ENCODE measurements at regions not wholly inside any gene's neighbourhood (a gene's known extent, or its start where the extent isn't known, plus 50 kb on each side); places are given as distances from the start of the nearest gene placed in this dataset.

- DNase-seq (ENCODE audit: extremely low read depth, insufficient read length), result no peak
- H3K36me3 ChIP-seq (ENCODE audit: control insufficient read depth, insufficient read depth, low read length), result no peaks in the 10 kb centered on the region
- no peaks in the 10 kb centered on the region for H3K27me3 ChIP-seq (replicated peaks; ENCODE audit: control insufficient read depth, insufficient read depth, low read length)
- H3K4me3 ChIP-seq (replicated peaks; ENCODE audit: low read depth, low read length), result no peak overlapping the region
- TF ChIP-seq CTCF (IDR thresholded peaks at IDR 0.05; ENCODE audit: insufficient read depth, low read length, poor library complexity, severe bottlenecking), result no peak
Measured at GRCh38 chr16:8505327-8505991, 84.9 kb downstream of the TMEM114 start.

- no peak overlapping the region for H3K4me3 ChIP-seq (replicated peaks; ENCODE audit: low read depth, low read length)
- TF ChIP-seq CTCF (IDR thresholded peaks at IDR 0.05; ENCODE audit: insufficient read depth, low read length, poor library complexity, severe bottlenecking), result no peak
- H3K36me3 ChIP-seq (ENCODE audit: control insufficient read depth, insufficient read depth, low read length), result no peaks in the 10 kb centered on the region
- no peak for DNase-seq (ENCODE audit: extremely low read depth, insufficient read length)
- no peaks in the 10 kb centered on the region for H3K27me3 ChIP-seq (replicated peaks; ENCODE audit: control insufficient read depth, insufficient read depth, low read length)
Measured at GRCh38 chr16:8502446-8502845, 87.9 kb downstream of the TMEM114 start.

GRCh38 chr16:8500351-8500750 lies 90.0 kb downstream of the TMEM114 start:
- DNase-seq (ENCODE audit: extremely low read depth, insufficient read length), result no peak
- TF ChIP-seq CTCF (IDR thresholded peaks at IDR 0.05; ENCODE audit: insufficient read depth, low read length, poor library complexity, severe bottlenecking), result no peak
- H3K27me3 ChIP-seq (replicated peaks; ENCODE audit: control insufficient read depth, insufficient read depth, low read length), result no peaks in the 10 kb centered on the region
- H3K4me3 ChIP-seq (replicated peaks; ENCODE audit: low read depth, low read length), result no peak overlapping the region
- H3K36me3 ChIP-seq (ENCODE audit: control insufficient read depth, insufficient read depth, low read length), result no peaks in the 10 kb centered on the region

GRCh38 chr16:8496364-8496763 lies 93.9 kb downstream of the TMEM114 start:
- Histone ChIP-seq H3K27me3 (replicated peaks; ENCODE audit: control insufficient read depth, insufficient read depth, low read length) (no peaks in the 10 kb centered on the region), H3K36me3 (ENCODE audit: control insufficient read depth, insufficient read depth, low read length) (no peaks in the 10 kb centered on the region)
- no peak for DNase-seq (ENCODE audit: extremely low read depth, insufficient read length)

GRCh38 chr16:8493972-8494371 lies 96.3 kb downstream of the TMEM114 start:
- H3K36me3 ChIP-seq (ENCODE audit: control insufficient read depth, insufficient read depth, low read length), result no peaks in the 10 kb centered on the region
- TF ChIP-seq CTCF (IDR thresholded peaks at IDR 0.05; ENCODE audit: insufficient read depth, low read length, poor library complexity, severe bottlenecking), result no peak
- no peaks in the 10 kb centered on the region for H3K27me3 ChIP-seq (replicated peaks; ENCODE audit: control insufficient read depth, insufficient read depth, low read length)

More at GRCh38 chr16:8496364-8496763, 93.9 kb downstream of the TMEM114 start:
- no peak overlapping the region for H3K4me3 ChIP-seq (replicated peaks; ENCODE audit: low read depth, low read length)
- TF ChIP-seq CTCF (IDR thresholded peaks at IDR 0.05; ENCODE audit: insufficient read depth, low read length, poor library complexity, severe bottlenecking), result no peak

GRCh38 chr16:8492690-8493089 lies 97.6 kb downstream of the TMEM114 start:
- TF ChIP-seq CTCF (IDR thresholded peaks at IDR 0.05; ENCODE audit: insufficient read depth, low read length, poor library complexity, severe bottlenecking), result no peak
- DNase-seq (ENCODE audit: extremely low read depth, insufficient read length), result no peak
- Histone ChIP-seq H3K27me3 (replicated peaks; ENCODE audit: control insufficient read depth, insufficient read depth, low read length) (no peaks in the 10 kb centered on the region), H3K4me3 (replicated peaks; ENCODE audit: low read depth, low read length) (no peak overlapping the region), H3K36me3 (ENCODE audit: control insufficient read depth, insufficient read depth, low read length) (no peaks in the 10 kb centered on the region)

More at GRCh38 chr16:8493972-8494371, 96.3 kb downstream of the TMEM114 start:
- no peak overlapping the region for H3K4me3 ChIP-seq (replicated peaks; ENCODE audit: low read depth, low read length)
- no peak for DNase-seq (ENCODE audit: extremely low read depth, insufficient read length)
